ENCODE measurements at regions not wholly inside any gene's neighbourhood (a gene's known extent, or its start where the extent isn't known, plus 50 kb on each side); places are given as distances from the start of the nearest gene placed in this dataset.
"Not testable (repeated sequence)": the region's sequence is repeated elsewhere in the genome, so short reads cannot be mapped to it uniquely, and the experiment has no call there.

GRCh38 chr4:155582041-155582440, 84.6 kb upstream of the GUCY1A1 start:
- no peaks in the 10 kb centered on the region for H3K27me3 Mint-ChIP-seq
- Histone ChIP-seq H3K36me3 (ENCODE audit: control insufficient read depth in 2 of 3, insufficient read depth in 3 of 3, low read length in 3 of 3) (no peaks in the 10 kb centered on the region), H3K27ac (ENCODE audit: low read depth, low read length) (no peak overlapping the region), H3K4me1 (ENCODE audit: control insufficient read depth in 2 of 2, insufficient read depth in 2 of 2, low read length in 2 of 2) (no peaks in the 10 kb centered on the region), H3K27me3 (ENCODE audit: control insufficient read depth in 2 of 2, insufficient read depth in 2 of 2, low read length in 2 of 2) (no peaks in the 10 kb centered on the region), H3K9me3 (ENCODE audit: control insufficient read depth in 2 of 3, low read length in 3 of 3) (no peaks in the 10 kb centered on the region), H3K4me3 (ENCODE audit: low read length) (no peak overlapping the region)
- ATAC-seq (no peak), DNase-seq (no peak)
- no peaks in the 10 kb centered on the region for H3K9me3 Mint-ChIP-seq
- no peak overlapping the region for H3K4me3 Mint-ChIP-seq
- CTCF ChIA-PET = no interaction called here
- H3K36me3 Mint-ChIP-seq = no peaks in the 10 kb centered on the region
- H3K27ac Mint-ChIP-seq = no peak overlapping the region
- intact Hi-C loops (cut with micrococcal nuclease) = no loop called here
- POLR2A ChIA-PET = no interaction called here
- peaks cover 0 to 15% (median 11%) of the 10 kb centered on the region in 7 donors for H3K4me1 Mint-ChIP-seq

DNA sequence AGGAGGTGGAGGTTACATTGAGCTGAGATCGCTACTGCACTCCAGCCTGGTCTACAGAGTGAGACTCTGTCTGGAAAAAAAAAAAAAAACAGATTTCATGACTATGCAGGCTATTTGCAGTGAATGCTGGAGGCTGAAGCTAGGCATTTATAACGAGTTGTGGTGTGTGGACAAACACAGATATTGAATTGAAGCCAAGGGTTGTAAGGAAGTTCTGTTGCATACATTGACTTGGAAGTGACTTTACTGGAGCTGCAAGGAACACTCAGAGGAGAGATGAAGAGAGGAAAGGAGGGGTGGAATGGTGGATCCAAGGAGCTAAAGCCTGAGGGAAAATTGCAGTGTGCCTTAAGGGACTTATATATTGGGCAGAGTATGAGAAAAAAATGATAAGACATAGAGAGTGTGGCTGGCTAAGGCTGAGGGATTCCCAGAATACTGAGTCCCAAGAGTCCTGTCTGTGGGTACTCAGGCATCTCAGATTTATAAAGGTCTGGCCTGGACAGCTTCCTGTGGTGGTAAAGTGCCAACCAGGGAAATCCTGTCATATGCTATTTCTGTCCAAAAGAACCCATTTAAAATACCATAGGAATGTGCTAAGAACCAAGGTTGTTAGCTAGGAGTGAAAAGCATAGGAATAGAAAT, 87.8 kb upstream of the GUCY1A1 start:
- Mint-ChIP-seq H3K4me3 (no peak overlapping the region), H3K9me3 (no peaks in the 10 kb centered on the region), H3K4me1 (peaks cover 0 to 15% (median 10%) of the 10 kb centered on the region in 7 donors), H3K27ac (no peak overlapping the region), H3K27me3 (no peaks in the 10 kb centered on the region), H3K36me3 (no peaks in the 10 kb centered on the region)
- ATAC-seq (no peak), DNase-seq (no peak)
- Histone ChIP-seq H3K36me3 (ENCODE audit: control insufficient read depth in 2 of 3, insufficient read depth in 3 of 3, low read length in 3 of 3) (no peaks in the 10 kb centered on the region), H3K9me3 (ENCODE audit: control insufficient read depth in 2 of 3, low read length in 3 of 3) (no peaks in the 10 kb centered on the region), H3K27me3 (ENCODE audit: control insufficient read depth in 2 of 2, insufficient read depth in 2 of 2, low read length in 2 of 2) (no peaks in the 10 kb centered on the region), H3K4me1 (ENCODE audit: control insufficient read depth in 2 of 2, insufficient read depth in 2 of 2, low read length in 2 of 2) (no peaks in the 10 kb centered on the region), H3K27ac (ENCODE audit: low read depth, low read length) (no peak overlapping the region), H3K4me3 (ENCODE audit: low read length) (no peak overlapping the region)
- ChIA-PET POLR2A (no interaction called here), CTCF (no interaction called here)
- intact Hi-C loops (cut with micrococcal nuclease) = no loop called here

DNA sequence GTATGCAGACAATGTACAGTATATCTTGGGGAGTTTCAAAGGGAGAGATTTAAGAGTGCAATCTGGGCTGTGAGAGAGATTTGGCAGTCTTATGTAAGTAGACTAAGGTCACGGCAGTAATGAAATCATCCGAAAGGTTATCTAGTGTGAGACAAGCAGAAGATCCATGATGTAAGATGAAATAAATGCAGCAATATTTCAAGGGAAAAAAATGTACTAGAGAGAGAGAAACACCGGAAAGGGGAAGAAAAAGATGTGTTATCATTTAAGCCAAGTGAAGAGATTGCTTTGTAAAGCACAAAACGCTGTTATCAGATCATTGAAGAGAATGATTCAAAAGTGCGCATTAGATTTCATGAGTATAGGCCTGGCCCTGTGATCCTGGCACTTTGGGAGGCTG, 88.4 kb upstream of the GUCY1A1 start:
- CTCF ChIA-PET = no interaction called here
- POLR2A ChIA-PET = no interaction called here

DNA sequence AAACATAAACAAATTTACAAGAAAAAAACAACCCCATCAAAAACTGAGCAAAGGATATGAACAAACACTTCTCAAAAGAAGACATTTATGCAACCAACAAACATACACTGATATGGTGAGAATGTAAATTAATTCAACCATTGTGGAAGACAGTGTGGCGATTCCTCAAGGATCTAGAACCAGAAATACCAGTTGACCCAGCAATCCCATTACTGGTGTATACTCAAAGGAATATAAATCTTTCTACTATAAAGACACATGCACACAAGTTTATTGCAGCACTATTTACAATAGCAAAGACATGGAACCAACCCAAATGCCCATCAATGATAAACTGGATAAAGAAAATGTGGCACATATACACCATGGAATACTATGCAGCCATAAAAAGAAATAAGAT, 92.3 kb upstream of the GUCY1A1 start:
- DNase-seq; H3K4me3 ChIP-seq (ENCODE audit: low read length); H3K36me3 ChIP-seq (ENCODE audit: control insufficient read depth in 2 of 3, insufficient read depth in 3 of 3, low read length in 3 of 3); POLR2A ChIA-PET; H3K27ac Mint-ChIP-seq; H3K4me1 ChIP-seq (ENCODE audit: control insufficient read depth in 2 of 2, insufficient read depth in 2 of 2, low read length in 2 of 2); ATAC-seq; H3K9me3 Mint-ChIP-seq; H3K4me1 Mint-ChIP-seq; H3K27me3 ChIP-seq (ENCODE audit: control insufficient read depth in 2 of 2, insufficient read depth in 2 of 2, low read length in 2 of 2); H3K9me3 ChIP-seq (ENCODE audit: control insufficient read depth in 2 of 3, low read length in 3 of 3); H3K4me3 Mint-ChIP-seq; intact Hi-C loops (cut with micrococcal nuclease); CTCF ChIA-PET; H3K36me3 Mint-ChIP-seq; H3K27ac ChIP-seq (ENCODE audit: low read depth, low read length): not testable (repeated sequence)
- peaks cover 0 to 16% (median 0%) of the 10 kb centered on the region in 5 donors for H3K27me3 Mint-ChIP-seq

More for the DNA sequence above, 88.4 kb upstream of the GUCY1A1 start:
- Mint-ChIP-seq H3K9me3 (peaks cover 0 to 1% (median 0%) of the 10 kb centered on the region in 11 donors), H3K27ac (no peak overlapping the region), H3K4me1 (peaks cover 0 to 9% (median 6%) of the 10 kb centered on the region in 7 donors), H3K36me3 (no peaks in the 10 kb centered on the region), H3K27me3 (no peaks in the 10 kb centered on the region), H3K4me3 (no peak overlapping the region)
- Histone ChIP-seq H3K9me3 (ENCODE audit: control insufficient read depth in 2 of 3, low read length in 3 of 3) (no peaks in the 10 kb centered on the region), H3K36me3 (ENCODE audit: control insufficient read depth in 2 of 3, insufficient read depth in 3 of 3, low read length in 3 of 3) (no peaks in the 10 kb centered on the region), H3K27ac (ENCODE audit: low read depth, low read length) (no peak overlapping the region), H3K4me3 (ENCODE audit: low read length) (no peak overlapping the region), H3K27me3 (ENCODE audit: control insufficient read depth in 2 of 2, insufficient read depth in 2 of 2, low read length in 2 of 2) (no peaks in the 10 kb centered on the region), H3K4me1 (ENCODE audit: control insufficient read depth in 2 of 2, insufficient read depth in 2 of 2, low read length in 2 of 2) (no peaks in the 10 kb centered on the region)
- ATAC-seq (no peak), DNase-seq (no peak)
- intact Hi-C loops (cut with micrococcal nuclease) = no loop called here

DNA sequence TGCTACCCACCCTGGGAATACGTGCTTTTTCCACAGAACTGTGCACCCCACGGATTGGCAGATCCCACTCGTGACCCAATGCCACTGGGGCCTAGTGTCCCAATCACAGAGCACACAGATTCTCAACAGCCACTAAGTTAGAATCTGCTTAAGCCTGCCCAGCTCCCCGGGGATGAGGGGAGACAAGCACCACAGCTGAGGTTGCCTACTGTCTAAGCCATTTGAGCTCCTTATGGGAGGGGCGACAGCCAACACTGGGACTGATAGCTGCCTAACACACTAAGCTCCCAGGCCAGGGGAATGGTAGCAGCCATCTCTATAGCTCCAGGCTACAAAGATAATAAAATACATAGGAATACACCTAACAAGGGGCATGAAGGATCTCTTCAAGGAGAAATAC, 93.5 kb upstream of the GUCY1A1 start:
- no peaks in the 10 kb centered on the region for H3K27me3 ChIP-seq (ENCODE audit: control insufficient read depth in 2 of 2, insufficient read depth in 2 of 2, low read length in 2 of 2)
- no peaks in the 10 kb centered on the region for H3K36me3 Mint-ChIP-seq
- H3K4me1 Mint-ChIP-seq = peaks cover 0 to 1% (median 0%) of the 10 kb centered on the region in 7 donors
- no peak overlapping the region for H3K27ac ChIP-seq (ENCODE audit: low read depth, low read length)
- peaks cover 0 to 4% (median 0%) of the 10 kb centered on the region in 11 donors for H3K9me3 Mint-ChIP-seq
- DNase-seq (no peak), ATAC-seq (no peak)
- ChIA-PET CTCF (no interaction called here), POLR2A (no interaction called here)
- intact Hi-C loops (cut with micrococcal nuclease) = no loop called here
- H3K27ac Mint-ChIP-seq = no peak overlapping the region
- no peaks in the 10 kb centered on the region for H3K9me3 ChIP-seq (ENCODE audit: control insufficient read depth in 2 of 3, low read length in 3 of 3)
- no peaks in the 10 kb centered on the region for H3K36me3 ChIP-seq (ENCODE audit: control insufficient read depth in 2 of 3, insufficient read depth in 3 of 3, low read length in 3 of 3)
- H3K27me3 Mint-ChIP-seq = peaks cover 0 to 16% (median 0%) of the 10 kb centered on the region in 5 donors
- H3K4me3 Mint-ChIP-seq = no peak overlapping the region
- no peaks in the 10 kb centered on the region for H3K4me1 ChIP-seq (ENCODE audit: control insufficient read depth in 2 of 2, insufficient read depth in 2 of 2, low read length in 2 of 2)
- H3K4me3 ChIP-seq (ENCODE audit: low read length) = no peak overlapping the region

DNA sequence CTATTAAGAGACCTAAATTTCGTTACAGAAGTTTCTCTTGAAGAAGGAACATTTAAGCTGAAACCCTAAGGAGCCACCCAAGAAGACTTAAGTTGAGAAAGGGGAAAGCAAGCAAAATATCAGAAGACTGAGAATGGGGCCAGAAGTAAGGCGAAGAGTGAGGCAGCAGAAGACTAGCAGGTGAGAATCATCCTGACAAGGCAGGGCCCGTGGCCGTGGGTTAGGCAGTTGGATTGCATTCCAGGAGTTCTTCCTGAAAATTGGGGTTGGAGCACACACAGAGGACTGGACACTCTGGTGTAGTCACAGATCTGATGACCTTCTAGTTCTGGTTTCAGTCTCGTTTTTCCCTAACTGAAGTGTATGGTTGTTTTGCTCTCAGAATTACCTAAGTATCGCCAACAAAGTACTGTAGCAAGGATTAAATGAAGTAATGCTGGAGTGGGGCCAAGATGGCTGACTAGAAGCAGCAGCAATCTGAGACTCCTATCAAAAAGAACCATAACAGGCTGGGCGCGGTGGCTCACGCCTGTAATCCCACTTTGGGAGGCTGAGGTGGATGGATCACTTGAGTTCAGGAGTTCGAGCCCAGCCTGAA, 94.4 kb upstream of the GUCY1A1 start:
- ChIA-PET POLR2A (no interaction called here), CTCF (no interaction called here)
- Mint-ChIP-seq H3K9me3 (peaks cover 0 to 4% (median 0%) of the 10 kb centered on the region in 11 donors), H3K4me3 (no peak overlapping the region), H3K27me3 (peaks cover 0 to 16% (median 0%) of the 10 kb centered on the region in 5 donors), H3K4me1 (peaks cover 0 to 1% (median 0%) of the 10 kb centered on the region in 7 donors), H3K36me3 (no peaks in the 10 kb centered on the region), H3K27ac (no peak overlapping the region)
- no peaks in the 10 kb centered on the region for H3K9me3 ChIP-seq (ENCODE audit: control insufficient read depth in 2 of 3, low read length in 3 of 3)
- H3K27me3 ChIP-seq (ENCODE audit: control insufficient read depth in 2 of 2, insufficient read depth in 2 of 2, low read length in 2 of 2) = no peaks in the 10 kb centered on the region
- intact Hi-C loops (cut with micrococcal nuclease) = no loop called here
- H3K4me1 ChIP-seq (ENCODE audit: control insufficient read depth in 2 of 2, insufficient read depth in 2 of 2, low read length in 2 of 2) = no peaks in the 10 kb centered on the region
- H3K27ac ChIP-seq (ENCODE audit: low read depth, low read length) = no peak overlapping the region
- ATAC-seq = no peak
- no peak for DNase-seq
- H3K4me3 ChIP-seq (ENCODE audit: low read length) = no peak overlapping the region
- no peaks in the 10 kb centered on the region for H3K36me3 ChIP-seq (ENCODE audit: control insufficient read depth in 2 of 3, insufficient read depth in 3 of 3, low read length in 3 of 3)

Data from naive thymus-derived CD4-positive, alpha-beta T cell (primary cell).